ENCODE measurements at regions not wholly inside any gene's neighbourhood (a gene's known extent, or its start where the extent isn't known, plus 50 kb on each side); places are given as distances from the start of the nearest gene placed in this dataset.
A peak's percentile ranks its signal among the peaks of the same experiment; 100 is the strongest.

DNA sequence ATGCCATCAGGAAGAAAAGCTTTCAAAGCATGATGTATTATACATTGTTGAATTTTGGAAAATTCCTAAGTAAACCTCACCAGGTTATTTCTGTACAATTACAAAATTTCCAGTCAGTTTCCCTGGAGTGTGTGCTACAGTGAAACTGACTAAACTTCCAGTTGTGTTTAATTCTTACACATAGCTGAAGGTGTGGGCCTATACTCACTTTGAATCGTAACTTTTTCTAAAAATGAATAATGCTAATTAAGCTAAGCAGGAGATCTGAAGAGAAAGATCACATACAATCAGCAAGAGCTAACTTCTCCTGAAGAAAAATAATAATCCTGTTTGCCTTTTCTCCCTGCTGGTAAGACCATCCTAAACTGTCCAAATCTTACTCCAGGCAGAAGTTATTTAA is 537.2 kb upstream of the PBX1 start:
- no peak for DNase-seq

DNA sequence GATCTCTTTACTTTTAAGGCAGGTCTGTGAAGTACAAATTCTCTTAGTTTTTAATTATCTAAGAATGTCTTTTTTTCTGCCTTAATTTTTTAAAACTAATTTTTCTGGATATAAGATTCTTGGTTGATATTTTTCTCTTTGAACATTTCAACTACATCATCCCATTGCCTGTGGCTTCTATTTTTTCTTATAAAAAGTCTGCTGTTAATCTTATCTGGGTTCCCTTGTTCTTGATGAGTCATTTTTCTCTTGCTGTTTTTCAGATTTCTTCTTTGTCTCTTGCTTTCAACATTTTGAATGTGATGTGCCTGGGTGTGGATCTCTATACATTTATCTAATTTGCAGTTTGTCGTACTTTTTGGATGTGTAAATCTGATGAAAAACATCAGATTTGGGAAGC is 525.2 kb upstream of the PBX1 start:
- DNase-seq = no peak

DNA sequence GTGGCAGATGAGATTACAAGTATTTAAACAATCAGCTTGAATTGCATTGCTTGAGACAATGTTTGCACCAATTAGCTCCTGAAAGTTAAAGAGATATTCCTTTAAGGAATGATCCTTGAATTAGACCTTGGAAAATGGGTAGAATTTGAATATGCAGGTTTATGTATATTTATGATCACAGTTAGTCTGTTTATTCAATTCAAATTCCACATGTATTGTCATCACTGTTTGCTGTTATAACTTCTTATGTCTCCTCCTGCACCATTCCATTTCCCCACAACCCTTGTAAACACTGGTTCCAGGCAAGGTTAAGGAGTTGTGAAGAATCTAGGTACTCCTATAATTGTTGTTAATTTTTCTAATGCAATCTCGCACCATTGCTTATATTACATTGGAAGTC is 518.2 kb upstream of the PBX1 start:
- DNase-seq = no peak

DNA sequence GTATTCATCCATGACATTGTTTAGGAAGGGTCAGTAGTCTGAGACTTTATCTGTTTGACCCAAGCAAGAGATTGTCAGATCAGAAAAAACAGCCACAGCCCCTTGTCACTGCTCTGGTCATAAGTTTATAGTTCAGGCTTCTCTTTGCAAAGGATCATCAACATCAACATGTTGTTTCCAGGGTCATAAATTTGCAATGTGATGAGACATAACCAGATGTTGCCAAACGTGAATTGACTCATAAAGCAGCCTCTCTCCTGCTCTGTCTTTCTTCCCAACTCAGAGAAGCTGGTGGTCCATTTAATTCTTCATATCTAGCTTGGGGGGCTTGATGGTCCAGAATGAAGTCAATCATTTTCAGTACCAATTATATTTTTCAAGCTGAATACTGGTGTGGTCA is 507.2 kb upstream of the PBX1 start:
- DNase-seq = no peak

DNA sequence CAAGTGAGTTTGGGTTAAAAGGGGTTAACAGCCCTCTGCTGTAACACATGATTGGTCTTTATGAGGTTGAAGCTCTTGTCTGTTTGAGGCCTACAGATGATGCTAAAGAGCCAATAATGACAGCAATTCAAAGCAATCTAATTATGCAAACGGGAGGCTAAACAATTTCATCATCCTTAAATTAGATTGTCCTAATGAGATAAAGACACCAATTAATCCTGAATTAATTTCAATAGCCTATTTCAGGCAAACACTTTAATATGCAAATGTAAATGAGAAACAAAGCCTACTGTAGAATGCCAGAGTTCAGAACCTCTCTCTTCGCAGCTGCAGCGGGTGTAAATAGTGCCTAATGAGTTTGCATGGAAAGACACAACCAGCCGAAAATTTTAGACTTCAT is 504.7 kb upstream of the PBX1 start:
- no peak for DNase-seq

DNA sequence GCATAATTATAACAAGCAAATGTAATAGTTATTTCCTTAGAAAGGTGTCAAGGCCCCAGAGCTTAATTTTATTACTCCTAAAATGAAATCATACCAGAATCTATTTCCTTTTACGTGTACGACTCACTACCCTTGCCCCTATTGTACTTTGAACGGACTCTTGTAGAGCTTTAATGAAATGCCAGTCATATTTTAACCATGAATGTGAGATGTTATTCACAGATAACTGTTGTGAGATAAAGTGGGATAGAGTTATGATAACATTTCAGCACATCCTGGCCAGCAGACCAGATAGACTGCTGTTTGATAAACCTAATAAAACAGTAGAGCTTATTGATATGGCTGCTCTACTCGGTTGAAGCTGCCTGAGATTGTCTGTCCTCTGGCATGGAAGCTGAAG is 500.8 kb upstream of the PBX1 start:
- no peak for DNase-seq

DNA sequence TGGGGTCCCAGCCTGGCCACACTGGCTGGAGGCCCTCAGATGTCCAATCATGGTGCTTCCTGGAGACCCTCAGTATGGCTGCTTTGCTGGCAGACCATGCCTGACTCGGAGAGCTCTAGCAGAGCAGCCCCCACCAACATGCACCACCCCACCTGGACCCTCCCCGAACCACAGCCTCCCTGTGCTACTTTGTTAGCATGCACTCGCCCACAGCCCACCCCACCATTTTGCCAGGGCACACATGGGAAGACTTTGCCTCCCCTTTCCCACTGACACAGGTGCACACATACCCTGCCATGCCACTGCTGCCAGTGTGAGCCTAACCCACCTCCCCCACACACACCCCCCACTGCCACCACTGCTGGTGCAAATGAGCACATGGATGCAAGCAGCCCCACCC is 497.5 kb upstream of the PBX1 start:
- DNase-seq = no peak

DNA sequence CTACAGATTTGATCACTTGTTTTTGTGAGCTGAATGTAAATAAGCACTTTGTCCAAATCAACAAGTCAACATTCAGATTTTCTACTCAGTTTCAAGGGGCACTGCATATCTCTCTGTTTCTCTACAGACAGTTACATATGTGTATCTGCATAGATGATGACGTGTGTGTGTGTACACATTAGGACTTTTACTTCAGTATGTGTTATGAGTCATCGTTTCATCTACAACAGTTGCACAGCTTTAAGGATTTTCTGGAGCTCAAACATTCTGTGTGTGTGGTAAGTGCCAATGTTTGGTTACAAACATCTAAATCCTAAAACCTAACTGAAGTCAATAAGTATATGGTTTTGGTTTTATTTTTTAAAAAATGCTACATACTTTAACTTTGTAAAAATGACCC is 494.5 kb upstream of the PBX1 start:
- DNase-seq = no peak

DNA sequence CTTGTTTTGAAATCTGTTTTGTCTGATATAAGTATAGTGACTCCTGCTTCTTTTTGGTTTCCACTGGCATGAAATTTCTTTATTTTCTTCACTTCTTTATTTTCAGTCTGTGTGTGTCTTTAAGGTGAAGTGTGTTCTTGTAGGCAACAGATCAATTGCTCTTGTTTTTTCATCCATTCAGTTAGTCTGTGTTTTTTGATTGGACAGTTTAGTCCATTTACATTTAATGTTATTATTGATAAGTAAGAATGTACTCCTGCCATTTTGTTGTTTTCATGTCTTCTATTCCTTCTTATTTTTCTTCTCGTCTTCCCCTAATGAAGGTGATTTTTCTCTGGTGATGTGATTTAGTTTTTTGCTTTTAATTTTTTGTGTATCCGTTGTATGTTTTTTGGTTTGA is 487.7 kb upstream of the PBX1 start:
- DNase-seq = no peak

DNA sequence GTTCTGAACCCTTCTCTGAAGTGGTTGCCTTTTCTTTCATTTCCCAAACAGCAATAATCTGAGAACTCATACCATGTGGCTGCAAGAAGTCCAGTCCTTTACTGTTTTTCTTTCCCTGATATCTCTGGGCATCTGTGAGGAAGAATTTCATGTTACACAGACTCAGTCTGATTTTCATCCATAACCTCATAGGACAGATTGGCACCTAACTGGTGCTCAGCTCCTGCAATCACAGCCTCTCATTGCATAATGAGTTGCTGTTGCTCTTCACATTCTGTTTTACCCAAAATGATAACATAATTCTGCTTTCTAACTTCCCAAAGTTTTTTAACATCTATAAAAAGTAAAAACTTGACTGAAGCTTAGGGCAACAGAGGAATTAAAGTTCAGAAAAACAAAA is 472.2 kb upstream of the PBX1 start:
- no peak for DNase-seq

DNA sequence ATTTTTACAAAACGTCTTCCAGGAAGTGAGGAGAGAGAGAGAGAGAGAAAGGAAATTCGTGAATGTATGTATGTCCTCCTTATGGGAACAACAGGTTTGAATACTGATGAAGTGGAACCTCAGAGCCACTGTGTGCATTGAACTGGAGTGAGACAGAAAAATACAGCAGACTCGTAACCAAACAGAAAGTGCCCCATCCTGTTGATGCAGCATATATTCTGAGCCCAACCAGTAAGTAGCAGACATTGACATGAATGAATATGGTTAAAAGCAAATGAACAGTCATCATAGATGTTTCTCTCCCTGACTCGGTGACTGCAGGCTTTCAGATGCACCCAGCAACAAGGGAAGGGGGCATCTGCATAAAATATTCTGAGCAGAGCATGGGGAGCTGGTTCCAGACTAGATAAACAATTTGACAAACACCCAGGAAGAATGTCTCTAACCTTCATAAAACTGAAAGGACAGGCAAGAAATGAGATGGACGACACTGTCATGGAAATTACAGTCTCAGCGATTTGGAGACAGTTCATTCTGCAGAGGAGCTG is 471.0 kb upstream of the PBX1 start:
- DNase-seq = no peak

DNA sequence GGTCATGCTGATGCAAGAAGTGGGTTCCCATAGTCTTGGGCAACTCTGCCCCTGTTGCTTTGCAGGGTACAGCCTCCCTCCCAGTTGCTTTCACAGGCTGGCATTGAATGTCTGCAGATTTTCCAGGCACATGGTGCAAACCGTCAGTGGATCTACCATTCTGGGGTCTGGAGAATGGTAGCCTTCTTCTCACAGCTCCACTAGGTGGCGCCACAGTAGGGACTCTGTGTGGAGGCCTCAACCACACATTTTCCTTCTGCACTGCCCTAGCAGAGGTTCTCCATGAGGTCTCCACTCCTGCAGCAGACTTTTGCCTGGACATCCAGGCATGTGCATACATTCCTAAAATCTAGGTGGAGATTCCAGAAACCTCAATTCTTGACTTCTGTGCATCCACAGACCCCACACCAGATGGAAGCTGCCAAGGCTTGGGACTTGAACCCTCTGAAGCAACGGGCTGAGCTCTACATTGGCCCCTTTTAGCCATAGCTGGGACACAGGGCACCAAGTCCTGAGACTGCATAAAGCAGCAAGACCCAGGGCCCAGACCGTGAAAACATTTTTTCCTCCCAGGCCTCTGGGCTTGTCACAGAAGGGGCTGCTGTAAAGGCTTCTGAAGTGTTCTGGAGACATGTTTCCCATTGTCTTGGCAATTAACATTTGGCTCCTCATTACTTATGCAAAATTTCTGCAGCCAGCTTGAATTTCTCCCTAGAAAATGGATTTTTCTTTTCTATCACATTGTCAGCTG is 466.2 kb upstream of the PBX1 start:
- DNase-seq = peak; percentile 28

DNA sequence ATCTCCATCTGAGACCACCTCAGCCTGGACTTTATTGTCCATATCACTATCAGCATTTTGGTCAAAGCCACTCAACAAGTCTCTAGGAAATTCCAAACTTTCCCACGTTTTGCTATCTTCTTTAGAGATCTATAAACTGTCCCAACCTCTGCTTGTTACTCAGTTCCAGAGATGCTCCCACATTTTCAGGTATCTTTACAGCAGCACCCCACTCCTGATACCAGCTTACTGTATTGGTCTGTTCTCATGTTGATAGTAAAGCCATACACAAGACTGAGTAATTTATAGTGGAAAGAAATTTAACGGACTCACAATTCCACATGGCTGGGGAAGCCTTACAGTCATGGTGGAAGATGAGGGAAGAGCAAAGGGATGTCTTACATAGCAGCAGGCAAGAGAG is 465.4 kb upstream of the PBX1 start:
- DNase-seq = no peak

DNA sequence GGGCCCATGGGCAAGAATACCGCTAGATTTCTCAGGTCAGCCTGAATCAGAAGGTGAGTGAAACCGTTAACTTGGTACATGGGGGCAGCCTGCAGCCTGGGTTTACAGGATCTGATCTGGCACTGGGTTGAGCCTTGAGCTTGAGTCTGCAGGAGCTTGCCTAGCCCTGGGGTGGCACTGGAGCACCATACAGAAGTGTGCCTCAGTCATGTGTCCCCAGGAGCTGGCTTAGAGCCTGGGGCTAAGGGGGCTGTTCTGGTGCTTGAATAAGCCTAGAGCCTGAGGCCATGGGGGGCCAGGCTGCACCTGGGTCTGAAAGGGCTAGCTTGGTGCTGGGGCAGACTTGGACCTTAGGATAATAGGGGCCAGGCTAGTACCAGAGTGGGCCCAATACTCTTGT is 457.2 kb upstream of the PBX1 start:
- DNase-seq = no peak

DNA sequence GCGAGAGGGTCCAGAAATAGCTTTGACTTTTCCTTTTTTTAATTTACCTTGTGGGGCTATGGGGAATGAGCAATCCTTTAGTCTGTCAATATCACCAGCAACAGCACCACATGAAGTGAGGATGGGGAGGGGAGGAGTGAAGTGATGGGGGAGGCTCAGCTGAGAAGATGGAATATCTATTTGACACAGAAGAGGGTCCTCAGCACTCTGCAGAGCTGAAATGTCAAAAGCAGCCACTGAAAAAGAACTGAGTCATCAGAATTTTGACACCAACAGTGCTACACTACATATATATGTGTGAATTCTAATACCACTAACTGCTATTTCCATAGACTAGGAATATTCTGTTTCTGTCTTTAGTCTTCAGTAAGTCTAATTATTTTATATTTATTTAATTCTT is 427.0 kb upstream of the PBX1 start:
- no peak for DNase-seq

DNA sequence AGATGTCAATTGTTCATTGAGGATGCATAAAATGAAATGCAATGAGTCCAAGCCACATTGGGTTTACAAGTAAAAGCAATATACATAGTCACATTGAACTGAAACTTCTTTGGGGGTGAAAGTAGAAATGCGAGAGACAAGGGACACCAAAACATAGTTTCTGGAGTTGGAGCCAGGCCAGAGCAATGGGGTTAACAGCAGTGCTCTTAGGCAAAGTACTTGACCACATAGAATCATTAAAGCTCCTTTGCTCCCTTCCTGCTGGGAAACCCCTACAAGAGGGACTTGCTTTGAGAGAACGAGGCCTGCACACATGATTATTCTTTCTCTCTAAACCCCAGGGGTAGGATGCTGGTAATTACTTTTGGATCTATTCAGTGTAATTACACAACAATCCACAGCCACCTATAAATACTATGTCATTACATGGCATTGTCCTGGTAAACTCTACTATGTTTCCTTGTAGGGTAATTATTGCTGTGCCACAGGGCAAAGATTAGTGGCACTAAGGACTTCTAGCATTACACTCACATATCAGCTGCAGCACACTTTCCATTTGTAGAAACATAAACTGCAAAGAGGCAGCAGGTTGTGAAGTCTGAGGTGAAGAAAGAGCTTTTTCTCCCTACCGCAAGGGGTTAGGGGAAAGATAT is 421.6 kb upstream of the PBX1 start:
- DNase-seq = no peak

DNA sequence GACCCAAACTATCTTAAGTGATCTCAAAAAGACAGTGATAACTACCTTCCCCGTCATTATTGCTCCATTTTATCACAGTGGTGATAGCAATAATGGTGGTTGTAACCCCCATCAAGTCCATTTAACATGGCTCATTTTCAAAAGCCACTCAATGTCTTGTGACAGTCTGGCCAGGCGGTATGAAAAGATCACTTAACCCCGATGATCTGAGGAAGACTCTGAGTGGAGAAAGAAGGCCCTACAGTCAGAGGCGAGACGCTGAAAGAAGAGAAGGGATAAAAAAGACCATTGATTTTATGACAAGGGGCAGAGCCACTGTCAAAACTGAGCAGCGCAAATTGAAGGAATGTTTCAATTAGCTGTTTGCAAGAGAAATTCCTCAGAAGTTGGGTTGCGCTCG is 417.2 kb upstream of the PBX1 start:
- DNase-seq = no peak

DNA sequence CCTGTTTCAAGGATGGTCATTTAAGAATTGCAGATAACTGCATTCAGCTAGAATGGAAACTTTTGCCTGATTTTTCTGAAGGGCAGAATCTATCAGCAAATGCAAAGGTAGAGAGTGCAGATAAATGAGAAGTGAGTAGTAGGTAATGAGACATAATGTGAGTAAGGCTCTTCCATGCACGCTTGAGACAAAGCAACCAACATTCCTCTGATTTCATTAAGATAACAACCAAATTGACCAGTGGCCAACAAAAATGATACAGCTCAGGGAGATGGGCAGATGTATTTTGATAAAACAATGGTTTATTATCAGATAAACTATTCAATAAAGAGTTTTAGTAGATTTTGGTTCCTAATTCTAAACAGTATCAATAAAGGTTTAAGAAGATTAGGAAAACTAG is 404.4 kb upstream of the PBX1 start:
- DNase-seq = no peak

DNA sequence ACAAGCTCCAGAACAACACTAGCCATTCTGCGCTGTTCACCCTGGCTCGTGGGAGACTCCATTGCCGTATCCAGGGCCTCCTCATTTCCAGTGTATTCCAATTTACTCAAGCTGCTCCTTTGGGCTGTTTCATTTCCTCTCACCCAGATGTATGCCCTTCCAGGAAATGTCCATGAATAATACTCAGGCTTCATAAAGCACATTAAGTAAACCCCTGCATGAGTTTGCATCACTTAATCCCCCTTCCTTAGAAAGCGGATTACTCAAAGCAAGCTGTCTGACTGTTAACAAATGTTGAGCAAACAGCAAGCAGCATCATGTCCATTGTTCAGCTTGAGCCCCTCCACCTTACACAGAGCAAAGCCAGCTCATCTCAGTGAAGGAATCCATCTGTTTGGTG is 403.6 kb upstream of the PBX1 start:
- no peak for DNase-seq

DNA sequence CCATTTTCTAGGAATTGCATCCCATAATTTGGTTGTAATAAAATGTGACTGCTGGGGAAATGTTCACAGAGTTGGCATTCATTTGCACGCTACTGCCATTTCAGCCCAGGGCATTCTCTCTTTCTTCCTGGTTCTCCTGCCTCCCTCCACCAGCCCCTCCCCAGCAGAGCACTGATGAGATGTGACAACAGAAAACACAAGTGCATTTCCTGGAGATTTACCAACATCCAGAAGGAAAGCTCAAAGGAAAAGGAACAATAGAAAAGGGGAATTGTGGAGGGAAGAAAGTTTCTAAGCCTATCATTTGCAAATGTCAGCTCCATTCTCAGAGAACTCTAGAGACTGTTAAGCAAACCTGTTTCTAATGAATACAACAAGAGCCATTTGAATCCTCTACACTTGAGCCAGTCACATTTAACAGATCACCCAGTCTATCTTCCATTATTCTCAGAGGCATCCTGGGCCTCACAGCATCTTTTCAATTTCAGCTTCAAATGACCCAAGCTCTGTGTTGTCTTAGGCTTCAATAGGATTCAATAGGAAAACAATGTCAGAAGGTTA is 395.6 kb upstream of the PBX1 start:
- DNase-seq = no peak

DNA sequence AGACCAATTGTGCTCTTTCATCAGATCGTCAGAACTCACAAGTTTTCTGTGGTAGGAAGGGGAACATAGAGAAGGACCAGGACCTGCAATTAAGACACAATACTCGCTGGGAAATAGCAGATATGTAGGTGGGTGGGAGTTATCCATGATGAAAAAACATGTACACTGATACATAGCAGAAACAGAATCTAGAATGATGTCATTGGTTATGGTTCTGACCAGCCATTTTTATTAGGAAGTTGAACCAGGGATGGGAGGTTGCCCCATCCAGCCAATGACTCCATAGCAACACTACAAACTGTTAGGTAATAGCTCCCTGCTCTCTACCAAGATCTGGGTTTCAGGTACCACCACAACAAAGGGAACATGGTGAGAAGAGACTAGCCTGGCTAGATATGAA is 393.5 kb upstream of the PBX1 start:
- no peak for DNase-seq

DNA sequence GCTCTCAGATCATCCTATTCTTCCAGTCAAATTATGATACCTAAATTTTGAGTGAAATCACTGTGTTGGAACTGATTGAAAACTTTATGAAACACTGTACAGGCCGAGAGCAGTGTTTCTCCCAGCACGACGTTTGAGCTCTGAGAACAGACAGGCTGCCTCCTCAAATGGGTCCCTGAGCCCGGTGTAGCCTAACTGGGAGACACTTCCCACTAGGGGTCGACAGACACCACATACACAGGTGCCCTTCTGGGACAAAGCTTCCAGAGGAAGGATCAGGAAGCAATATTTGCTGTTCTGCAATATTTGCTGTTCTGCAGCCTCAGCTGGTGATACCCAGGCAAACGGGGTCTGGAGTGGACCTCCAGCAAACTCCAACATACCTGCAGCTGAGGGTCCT is 392.5 kb upstream of the PBX1 start:
- DNase-seq = peak; percentile 23

DNA sequence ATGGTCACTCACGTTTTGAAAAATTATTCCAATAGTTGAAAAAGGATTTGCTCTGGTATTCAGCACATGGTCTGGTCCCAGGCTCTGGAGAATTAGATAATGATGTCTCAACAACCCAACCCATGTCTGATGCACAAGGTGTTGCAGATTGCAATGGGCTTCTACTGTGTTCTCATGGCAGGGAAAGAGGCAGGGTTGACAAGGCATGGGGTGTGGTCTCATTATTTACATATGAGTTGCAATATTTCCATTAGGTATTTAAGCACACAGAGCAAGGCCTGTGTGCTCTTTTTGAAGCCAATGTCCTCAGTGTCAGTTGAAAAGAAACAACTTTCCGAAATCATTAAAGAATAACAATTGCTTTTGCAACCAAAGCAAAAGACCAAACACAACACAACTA is 381.9 kb upstream of the PBX1 start:
- no peak for DNase-seq

DNA sequence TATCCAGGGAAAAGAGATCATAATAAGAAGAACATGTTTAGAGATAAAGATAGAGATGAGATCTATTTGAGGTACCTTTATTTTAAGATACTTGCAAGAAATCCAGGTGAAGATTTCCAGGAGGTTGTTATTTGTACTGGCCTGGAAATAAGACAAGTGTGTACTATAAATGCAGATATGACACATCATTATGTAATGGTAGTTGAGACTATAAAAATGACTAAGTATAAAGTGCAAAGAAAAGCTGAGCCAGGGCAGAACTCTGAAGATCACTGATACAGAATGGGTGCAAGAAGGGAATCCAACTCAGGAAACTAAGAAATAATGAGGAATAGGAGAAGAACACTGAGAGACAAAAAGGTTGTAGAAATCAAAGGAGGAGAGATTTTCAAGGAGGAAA is 378.2 kb upstream of the PBX1 start:
- no peak for DNase-seq
